ENCODE measurements at regions not wholly inside any gene's neighbourhood (a gene's known extent, or its start where the extent isn't known, plus 50 kb on each side); places are given as distances from the start of the nearest gene placed in this dataset.

DNA sequence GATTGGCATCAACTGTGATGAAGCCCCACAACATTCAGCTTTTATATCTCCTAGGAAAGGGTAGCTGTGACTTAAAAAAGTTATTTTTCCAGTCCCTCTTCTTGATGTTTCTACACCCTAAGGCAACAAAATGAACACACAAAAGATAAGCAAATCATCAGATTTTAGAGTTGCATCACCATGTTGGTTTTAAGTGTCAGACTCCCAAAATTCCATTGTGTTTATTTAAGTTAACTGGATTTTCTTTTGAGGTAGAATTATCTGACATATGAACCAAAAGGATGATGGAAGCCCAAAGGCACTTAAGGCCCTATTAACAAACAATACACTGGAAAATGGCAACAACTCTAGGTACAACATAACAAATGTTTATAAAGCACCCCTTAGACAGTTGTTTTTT lies 261.7 kb upstream of the SLC39A10 start:
- TF ChIP-seq, protein P1, sequence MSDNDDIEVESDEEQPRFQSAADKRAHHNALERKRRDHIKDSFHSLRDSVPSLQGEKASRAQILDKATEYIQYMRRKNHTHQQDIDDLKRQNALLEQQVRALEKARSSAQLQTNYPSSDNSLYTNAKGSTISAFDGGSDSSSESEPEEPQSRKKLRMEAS (IDR thresholded peaks at IDR 0.05), result no peak
- no peak for TF ChIP-seq TAF1 (IDR thresholded peaks at IDR 0.05; ENCODE audit: low read depth)

DNA sequence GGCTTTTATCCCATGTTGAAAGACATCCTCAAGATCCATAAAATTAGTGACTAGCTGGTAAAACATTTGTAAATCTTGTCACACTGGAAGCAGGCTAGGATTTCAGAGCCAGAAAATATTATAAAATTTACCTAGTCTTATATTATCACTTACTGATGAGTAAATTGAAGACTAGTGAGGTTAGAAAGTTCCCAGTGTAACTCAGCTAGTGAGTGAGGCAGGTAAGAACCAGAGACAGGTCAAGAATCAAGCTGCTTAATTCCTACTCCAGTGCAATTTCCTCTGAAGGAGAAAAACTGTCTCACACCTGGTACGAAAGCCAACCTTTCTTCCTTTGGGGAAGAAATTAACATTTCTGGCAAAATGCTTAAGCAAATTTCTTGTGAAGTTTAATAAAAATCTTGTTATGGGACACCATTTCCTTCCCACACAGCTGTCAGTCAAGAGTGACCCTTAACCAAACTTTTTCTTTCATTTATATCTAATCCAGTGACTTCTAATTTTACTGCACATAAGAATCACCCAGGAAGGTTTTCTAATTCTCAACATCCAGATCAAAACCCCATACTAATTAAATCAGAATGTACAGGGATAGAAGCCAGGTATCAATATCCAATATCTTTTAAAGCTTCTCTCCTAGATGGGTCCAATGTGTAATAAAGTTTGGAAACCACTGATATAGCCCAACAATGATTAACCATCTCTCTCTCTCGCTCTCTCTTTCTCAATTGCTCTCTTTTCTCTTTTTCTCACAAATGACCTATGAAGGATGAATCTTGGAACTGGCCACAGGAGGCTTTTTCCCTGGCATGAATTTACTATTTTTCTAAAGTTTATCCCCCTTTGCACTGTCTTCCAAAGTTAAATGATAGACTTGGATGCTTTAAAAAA lies 264.3 kb upstream of the SLC39A10 start:
- TF ChIP-seq YY1 (IDR thresholded peaks at IDR 0.05; ENCODE audit: low read depth) (no peak), FOXM1 (IDR thresholded peaks at IDR 0.05; ENCODE audit: borderline replicate concordance, low read depth) (no peak), RAD21 (IDR thresholded peaks at IDR 0.05; ENCODE audit: low read depth) (no peak), NFIC (IDR thresholded peaks at IDR 0.05) (no peak), TEAD4 (IDR thresholded peaks at IDR 0.05) (no peak)
- TF ChIP-seq, protein P2, sequence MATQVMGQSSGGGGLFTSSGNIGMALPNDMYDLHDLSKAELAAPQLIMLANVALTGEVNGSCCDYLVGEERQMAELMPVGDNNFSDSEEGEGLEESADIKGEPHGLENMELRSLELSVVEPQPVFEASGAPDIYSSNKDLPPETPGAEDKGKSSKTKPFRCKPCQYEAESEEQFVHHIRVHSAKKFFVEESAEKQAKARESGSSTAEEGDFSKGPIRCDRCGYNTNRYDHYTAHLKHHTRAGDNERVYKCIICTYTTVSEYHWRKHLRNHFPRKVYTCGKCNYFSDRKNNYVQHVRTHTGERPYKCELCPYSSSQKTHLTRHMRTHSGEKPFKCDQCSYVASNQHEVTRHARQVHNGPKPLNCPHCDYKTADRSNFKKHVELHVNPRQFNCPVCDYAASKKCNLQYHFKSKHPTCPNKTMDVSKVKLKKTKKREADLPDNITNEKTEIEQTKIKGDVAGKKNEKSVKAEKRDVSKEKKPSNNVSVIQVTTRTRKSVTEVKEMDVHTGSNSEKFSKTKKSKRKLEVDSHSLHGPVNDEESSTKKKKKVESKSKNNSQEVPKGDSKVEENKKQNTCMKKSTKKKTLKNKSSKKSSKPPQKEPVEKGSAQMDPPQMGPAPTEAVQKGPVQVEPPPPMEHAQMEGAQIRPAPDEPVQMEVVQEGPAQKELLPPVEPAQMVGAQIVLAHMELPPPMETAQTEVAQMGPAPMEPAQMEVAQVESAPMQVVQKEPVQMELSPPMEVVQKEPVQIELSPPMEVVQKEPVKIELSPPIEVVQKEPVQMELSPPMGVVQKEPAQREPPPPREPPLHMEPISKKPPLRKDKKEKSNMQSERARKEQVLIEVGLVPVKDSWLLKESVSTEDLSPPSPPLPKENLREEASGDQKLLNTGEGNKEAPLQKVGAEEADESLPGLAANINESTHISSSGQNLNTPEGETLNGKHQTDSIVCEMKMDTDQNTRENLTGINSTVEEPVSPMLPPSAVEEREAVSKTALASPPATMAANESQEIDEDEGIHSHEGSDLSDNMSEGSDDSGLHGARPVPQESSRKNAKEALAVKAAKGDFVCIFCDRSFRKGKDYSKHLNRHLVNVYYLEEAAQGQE (IDR thresholded peaks at IDR 0.05; ENCODE audit: low read depth), result no peak

DNA sequence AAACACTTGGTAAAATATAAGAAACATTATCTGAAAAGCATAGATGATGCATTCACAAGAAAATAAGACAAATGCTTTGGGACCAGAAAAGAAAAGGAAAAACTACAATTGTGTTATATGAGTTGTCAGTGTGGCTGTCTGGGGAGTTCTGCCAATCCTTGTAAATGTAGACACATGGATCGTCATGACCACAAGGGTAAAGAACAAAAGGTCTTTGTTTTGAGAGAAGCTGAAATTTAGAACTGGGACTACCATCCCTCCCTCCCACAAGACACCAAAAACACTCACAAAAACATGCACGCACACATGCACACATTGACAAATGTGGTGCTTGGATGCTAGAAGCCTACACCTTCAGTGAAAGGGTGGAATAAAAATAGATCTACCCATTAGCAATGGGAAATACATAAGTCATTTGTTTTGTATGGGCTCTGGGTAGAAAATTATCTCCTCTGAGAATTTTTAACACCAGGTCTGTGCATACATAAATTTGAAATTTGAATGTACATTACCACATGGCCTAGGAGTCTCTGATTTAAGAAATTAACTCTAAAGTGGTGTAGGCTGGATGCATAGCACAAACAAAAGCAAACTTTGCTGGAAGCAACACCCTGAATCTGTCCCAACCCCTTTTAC lies 266.2 kb upstream of the SLC39A10 start:
- TF ChIP-seq CEBPB (IDR thresholded peaks at IDR 0.05), result no peak
- TF ChIP-seq FOXM1 (IDR thresholded peaks at IDR 0.05; ENCODE audit: borderline replicate concordance, low read depth), result no peak

- TF ChIP-seq EGR1 (IDR thresholded peaks at IDR 0.05), result no peak
- no peak for TF ChIP-seq ZBTB7A (IDR thresholded peaks at IDR 0.05; ENCODE audit: low read depth)
- TF ChIP-seq, protein P3, sequence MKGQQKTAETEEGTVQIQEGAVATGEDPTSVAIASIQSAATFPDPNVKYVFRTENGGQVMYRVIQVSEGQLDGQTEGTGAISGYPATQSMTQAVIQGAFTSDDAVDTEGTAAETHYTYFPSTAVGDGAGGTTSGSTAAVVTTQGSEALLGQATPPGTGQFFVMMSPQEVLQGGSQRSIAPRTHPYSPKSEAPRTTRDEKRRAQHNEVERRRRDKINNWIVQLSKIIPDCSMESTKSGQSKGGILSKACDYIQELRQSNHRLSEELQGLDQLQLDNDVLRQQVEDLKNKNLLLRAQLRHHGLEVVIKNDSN (IDR thresholded peaks at IDR 0.05), result no peak
These were observed 269.0 kb upstream of the SLC39A10 start for GRCh38 chr2:195388028-195388427.

DNA sequence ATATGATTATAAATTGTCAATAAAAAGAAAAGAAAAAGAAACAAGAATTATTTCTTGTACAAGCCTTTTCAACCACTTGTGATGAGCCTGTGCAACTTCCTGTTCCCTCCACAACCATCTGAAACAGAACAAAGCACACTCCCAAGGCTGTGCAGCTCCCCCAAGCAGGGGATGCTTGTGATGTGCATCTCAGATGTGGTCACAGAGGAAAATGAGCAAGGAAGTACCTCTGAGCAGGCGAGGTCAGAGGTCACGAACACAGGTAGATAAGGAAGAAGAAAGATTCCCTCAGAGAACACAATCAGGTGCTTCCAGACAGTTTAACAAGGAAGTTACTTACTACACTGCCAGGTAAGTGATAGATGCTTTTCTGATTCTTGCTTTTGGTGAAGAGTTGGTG lies 274.8 kb upstream of the SLC39A10 start:
- TF ChIP-seq CEBPB (IDR thresholded peaks at IDR 0.05), result no peak
- no peak for TF ChIP-seq TEAD4 (IDR thresholded peaks at IDR 0.05)
- no peak for TF ChIP-seq TCF12 (IDR thresholded peaks at IDR 0.05; ENCODE audit: low read depth)
- TF ChIP-seq CREB1 (IDR thresholded peaks at IDR 0.05; ENCODE audit: low read depth), result no peak
- TF ChIP-seq, protein P3 (IDR thresholded peaks at IDR 0.05), result no peak
- TF ChIP-seq ZBTB7A (IDR thresholded peaks at IDR 0.05; ENCODE audit: low read depth), result no peak
- TF ChIP-seq NFIC (IDR thresholded peaks at IDR 0.05), result no peak
- no peak for TF ChIP-seq EGR1 (IDR thresholded peaks at IDR 0.05)
- TF ChIP-seq EP300 (IDR thresholded peaks at IDR 0.05; ENCODE audit: borderline replicate concordance), result no peak
- no peak for TF ChIP-seq FOXM1 (IDR thresholded peaks at IDR 0.05; ENCODE audit: borderline replicate concordance, low read depth)
- TF ChIP-seq, protein P2 (IDR thresholded peaks at IDR 0.05; ENCODE audit: low read depth), result no peak
- TF ChIP-seq RAD21 (IDR thresholded peaks at IDR 0.05; ENCODE audit: low read depth), result no peak

GRCh38 chr2:195370167-195370943 lies 286.7 kb upstream of the SLC39A10 start:
- no peak for TF ChIP-seq FOXM1 (IDR thresholded peaks at IDR 0.05; ENCODE audit: borderline replicate concordance, low read depth)
- no peak for TF ChIP-seq YY1 (IDR thresholded peaks at IDR 0.05; ENCODE audit: low read depth)
- TF ChIP-seq, protein P1 (IDR thresholded peaks at IDR 0.05), result no peak
